Putamen (tissue), 1 donor: ENCODE measurements at regions not wholly inside any gene's neighbourhood (a gene's known extent, or its start where the extent isn't known, plus 50 kb on each side); places are given as distances from the start of the nearest gene placed in this dataset.
"Not testable (repeated sequence)": the region's sequence is repeated elsewhere in the genome, so short reads cannot be mapped to it uniquely, and the experiment has no call there.

Source experiments
- DNase-seq: peaks from one replicate; pipeline ENCODE4 v3.0.0-alpha.2; 2016; ENCODE audit warnings: low spot score

- DNase-seq, result no peak
These were observed 128.1 kb upstream of the HS3ST4 start for GRCh38 chr16:25563700-25564099.

- not testable (repeated sequence) for DNase-seq
These were observed 130.0 kb upstream of the HS3ST4 start for GRCh38 chr16:25561723-25562122.

- DNase-seq, result not testable (repeated sequence)
These were observed 134.8 kb upstream of the HS3ST4 start for GRCh38 chr16:25556968-25557312.

DNA sequence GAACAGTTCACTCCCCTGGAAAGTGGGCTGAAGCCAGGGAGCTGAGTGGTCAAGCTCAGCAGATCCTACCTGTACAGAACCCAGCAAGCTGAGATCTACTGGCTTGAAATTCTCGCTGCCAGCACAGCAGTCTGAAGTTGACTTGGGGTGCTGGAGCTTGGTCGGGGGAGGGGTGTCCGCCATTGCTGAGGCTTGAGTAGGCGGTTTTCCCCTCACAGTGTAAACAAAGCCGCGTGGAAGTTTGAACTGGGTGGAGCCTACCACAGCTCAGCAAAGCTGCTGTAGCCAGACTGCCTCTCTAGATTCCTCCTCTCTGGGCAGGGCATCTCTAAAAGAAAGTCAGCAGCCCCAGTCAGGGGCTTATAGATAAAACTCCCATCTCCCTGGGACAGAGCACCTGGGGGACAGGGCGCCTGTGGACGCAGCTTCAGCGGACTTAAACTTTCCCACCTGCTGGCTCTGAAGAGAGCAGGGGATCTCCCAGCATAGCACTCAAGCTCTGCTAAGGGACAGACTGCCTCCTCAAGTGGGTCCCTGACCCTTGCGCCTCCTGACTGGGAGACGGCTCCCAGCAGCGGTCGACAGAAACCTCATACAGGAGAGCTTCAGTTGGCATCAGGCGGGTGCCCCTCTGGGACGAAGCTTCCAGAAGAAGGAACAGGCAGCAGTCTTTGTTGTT lies 135.3 kb upstream of the HS3ST4 start:
- not testable (repeated sequence) for DNase-seq

DNA sequence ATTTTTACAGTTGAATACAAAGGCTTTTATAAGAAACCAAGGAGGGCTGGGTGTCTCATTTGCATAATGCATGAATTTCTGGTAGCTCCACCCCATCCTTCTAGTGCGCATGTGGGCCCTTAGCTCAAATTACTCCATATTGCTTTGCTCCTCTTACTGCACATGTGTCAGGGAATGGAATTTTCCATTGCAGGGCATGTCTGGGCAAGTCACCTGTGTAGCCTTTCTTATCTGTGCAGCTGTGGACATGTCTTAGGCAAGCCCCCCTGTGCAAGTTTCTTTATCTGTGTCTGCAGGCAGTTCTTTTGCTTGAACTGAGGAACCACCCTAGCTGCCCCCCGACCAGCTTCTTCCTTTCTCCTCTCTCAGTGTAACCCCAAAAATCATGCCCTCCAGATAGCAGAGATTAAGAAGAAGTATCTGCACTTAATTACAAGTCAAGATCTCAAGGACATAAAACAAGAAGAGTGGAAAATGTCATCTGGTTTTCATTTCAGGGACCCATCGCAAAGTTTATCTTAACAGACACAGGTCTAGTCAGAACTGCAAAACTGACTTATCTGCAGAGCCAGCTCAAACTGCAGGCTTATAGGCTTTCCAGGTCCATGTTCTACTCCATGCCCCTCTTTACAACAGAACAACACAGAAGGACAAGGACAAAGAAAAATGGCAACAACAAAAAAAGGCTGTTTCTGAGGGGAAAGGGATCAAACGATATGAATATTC lies 137.9 kb upstream of the HS3ST4 start:
- no peak for DNase-seq

- DNase-seq, result no peak
These were observed 141.1 kb upstream of the HS3ST4 start for GRCh38 chr16:25550647-25551046.

DNA sequence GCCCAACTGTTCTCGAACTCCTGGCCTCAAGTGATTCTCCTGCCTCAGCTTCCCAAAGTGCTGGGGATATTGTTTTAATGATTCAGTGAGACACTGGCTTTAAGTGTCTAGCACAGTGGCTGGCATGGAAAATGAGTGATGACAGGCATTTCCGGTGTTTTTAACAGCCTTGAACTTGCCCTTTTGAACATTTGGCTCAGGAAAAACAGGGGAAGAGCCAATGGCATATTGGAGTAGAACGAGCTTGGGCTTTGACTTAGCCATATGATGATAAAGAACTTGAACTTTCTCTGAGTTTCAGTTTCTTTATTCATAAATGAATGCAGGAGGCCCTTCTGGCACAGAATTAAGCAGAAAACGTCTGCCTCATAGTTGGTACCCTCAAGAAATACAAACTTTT lies 145.0 kb upstream of the HS3ST4 start:
- DNase-seq, result no peak

GRCh38 chr16:25544294-25544693 lies 147.5 kb upstream of the HS3ST4 start:
- no peak for DNase-seq

DNA sequence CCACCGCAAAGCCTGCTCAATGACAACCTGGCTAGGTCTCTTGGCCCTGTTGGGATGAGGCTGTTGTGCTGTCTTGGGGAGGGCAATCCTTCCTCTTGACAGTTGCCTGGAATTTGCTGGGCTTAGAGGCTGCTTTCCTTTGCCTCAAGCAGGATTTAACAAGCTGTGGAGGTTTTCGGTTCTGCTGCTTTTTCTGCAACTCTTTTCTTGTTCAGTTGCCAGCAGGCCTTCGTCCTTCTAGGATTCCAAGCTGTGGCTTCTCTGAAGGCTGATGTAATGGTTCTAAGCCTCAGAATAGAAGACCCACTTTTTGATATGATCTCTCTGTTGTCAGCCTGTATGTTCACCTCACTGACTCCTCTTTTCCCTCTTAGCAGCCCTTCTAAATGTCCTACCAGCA lies 149.5 kb upstream of the HS3ST4 start:
- DNase-seq, result no peak

DNA sequence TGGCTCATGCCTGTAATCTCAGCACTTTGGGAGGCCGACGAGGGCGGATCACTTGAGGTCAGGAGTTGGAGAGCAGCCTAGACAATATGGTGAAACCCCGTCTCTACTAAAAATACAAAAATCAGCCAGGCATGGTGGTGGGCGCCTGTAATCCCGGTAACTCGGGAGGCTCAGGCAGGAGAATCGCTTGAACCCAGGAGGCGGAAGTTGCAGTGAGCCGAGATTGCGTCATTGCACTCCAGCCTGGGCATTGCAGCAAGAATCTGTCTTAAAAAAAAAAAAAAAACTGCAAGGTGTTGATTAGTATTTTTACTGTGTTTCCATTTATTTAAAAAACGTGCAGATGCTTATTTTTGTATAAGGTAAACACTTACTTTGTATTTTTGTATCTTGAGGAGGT lies 152.0 kb upstream of the HS3ST4 start:
- DNase-seq, result not testable (repeated sequence)

DNA sequence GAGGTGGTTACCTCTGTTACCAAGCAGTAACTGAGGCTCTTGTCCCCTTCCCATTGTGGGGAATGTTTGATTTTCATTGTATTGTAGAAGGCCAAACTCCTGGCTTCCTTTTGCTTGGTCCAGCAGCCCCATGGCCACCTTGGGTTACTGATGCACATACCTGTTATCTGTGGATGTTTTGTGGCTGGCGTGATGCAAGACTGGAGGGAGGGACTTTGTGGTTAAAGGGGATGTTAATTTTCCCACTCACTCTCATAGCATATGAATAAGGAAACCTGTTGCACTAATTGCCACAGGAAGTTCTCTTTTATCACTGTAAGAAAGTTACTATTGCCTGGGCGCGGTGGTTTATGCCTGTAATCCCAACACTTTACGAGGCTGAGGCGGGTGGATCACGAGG lies 168.6 kb upstream of the HS3ST4 start:
- DNase-seq, result no peak

GRCh38 chr16:25512041-25512440 lies 179.7 kb upstream of the HS3ST4 start:
- no peak for DNase-seq

DNA sequence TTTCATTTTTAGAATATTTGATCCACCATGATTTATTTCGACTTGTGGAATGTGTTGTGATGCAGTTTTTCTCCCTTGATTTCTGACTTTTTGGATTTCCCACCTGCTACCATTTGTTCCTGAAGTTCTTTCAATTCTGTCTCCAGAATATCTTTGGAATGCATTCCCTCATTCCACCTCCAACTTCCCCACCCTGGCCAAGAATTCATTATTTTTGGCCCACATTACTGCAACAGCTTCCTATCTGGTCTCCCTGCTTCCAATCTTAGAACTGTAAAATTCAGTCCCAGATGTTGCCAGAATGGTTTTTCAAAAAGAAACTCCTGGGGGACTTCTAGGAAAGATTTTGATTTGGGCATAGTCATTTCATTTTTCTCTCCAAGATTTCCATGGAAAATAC lies 182.3 kb upstream of the HS3ST4 start:
- no peak for DNase-seq

- no peak for DNase-seq
These were observed 190.1 kb upstream of the HS3ST4 start for GRCh38 chr16:25501530-25502255.

DNA sequence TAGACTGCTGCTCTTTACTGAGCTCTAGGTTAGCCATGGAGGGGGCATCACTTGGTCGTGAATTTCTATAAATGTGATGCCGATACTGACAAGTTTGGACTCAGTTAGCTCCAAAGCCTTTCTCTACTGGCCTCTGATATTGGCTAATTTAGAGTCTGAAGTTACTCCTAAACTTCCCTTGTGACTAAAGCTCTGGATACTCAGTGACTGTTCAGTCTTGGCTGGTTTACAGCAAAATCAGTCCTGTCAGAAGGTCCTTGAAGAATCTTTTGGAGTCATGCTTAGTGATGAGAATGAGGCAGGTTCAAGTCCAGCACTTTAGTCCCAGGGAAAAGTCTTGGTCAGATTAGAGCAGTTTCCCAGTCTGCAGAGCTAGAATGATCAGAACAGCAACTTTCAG lies 197.5 kb upstream of the HS3ST4 start:
- DNase-seq, result no peak

GRCh38 chr16:25493136-25493811 lies 198.5 kb upstream of the HS3ST4 start:
- DNase-seq, result no peak

- DNase-seq, result no peak
These were observed 203.3 kb upstream of the HS3ST4 start for GRCh38 chr16:25488435-25488834.

DNA sequence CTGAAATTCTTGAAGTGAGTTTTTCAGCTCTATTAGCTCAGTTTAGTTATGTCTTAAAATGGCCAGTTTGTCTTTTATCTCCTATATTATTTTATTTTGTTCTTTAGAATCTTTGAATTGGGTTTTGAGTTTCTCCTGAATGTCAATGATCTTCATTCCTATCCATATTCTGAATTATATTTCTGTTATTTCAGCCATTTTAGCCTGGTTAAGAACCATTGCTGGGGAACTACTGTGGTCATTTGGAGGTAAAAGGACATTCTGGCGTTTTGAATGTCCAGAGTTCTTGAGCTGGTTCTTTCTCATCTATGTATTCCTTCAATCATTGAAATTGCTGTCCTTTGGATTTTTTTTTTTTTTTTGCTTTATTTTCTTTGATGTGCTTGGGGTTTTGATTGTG lies 203.9 kb upstream of the HS3ST4 start:
- DNase-seq, result no peak

GRCh38 chr16:25481636-25482035 lies 210.1 kb upstream of the HS3ST4 start:
- no peak for DNase-seq

DNA sequence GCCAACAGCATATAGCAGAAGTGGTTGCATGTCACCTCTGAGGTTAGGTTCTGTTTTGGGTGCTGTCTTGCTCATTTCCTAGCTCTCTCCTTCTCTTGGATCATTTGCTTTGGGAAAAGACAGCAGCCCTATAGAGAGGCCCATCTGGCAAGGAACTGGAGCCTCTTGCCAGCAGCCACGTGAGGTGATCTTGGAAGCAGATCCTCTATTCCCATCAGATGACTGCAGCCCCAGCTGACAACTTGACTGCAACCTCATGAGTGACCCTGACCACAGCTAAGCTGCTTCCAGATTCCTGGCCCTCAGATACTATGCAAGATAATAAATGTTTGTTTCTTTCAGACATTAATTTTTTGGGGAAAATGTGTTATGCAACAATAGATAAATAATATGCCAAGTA lies 213.3 kb upstream of the HS3ST4 start:
- DNase-seq, result no peak

DNA sequence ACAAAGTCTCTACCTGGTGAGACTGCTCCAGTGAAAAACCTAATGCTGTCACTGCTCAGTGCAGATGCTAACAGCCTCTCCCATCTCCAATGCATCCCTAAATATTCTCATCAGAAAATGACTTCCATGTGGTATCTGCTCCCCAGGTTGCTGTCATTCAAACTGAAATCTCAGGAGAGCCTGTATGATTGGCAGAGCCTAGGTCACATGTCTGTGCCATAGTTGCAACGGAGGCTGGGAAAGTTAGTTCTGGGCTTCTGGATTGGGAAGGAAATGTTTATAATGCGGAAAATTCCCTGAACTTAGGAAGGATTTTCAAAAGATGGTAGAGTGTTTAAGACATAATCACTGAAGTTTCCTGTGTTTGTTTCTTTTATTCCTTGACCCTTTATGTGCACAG lies 206.4 kb upstream of the ZKSCAN2 start:
- DNase-seq, result no peak

DNA sequence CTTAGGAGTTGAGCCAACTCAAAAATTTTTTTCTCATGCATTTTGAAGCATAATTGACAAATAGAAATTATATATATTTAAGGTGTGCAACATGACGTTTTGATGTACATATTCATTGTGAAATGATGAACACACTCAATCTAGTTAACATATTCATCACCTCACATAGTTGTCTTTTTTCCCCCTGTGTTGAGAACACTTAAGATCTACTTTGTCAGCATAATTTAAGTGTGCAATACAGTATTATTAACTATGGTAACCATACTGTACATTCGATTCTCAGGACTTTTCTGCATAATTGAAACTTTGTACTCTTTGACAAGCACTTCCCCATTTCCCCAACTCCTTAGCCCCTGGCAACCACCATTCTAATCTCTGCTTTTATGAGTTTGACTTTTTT lies 192.2 kb upstream of the ZKSCAN2 start:
- no peak for DNase-seq

GRCh38 chr16:25443994-25444393 lies 186.3 kb upstream of the ZKSCAN2 start:
- DNase-seq, result no peak
